Fibroblast of peridontal ligament (primary cell): ENCODE measurements at regions not wholly inside any gene's neighbourhood (a gene's known extent, or its start where the extent isn't known, plus 50 kb on each side); places are given as distances from the start of the nearest gene placed in this dataset.

ENCODE experiments used
- DNase-seq: peaks from one replicate; pipeline ENCODE4 v3.0.0-alpha.2; 2010; ENCODE audit errors: extremely low read depth

- no peak for DNase-seq
These were observed 171.3 kb downstream of the BLID start for GRCh38 chr11:121944556-121945230.

GRCh38 chr11:121938076-121938475 lies 177.9 kb downstream of the BLID start:
- DNase-seq = no peak

GRCh38 chr11:121936781-121937447 lies 179.1 kb downstream of the BLID start:
- peak; percentile 53 for DNase-seq

- no peak for DNase-seq
These were observed 179.6 kb downstream of the BLID start for GRCh38 chr11:121936370-121936769.

GRCh38 chr11:121933694-121934093 lies 182.3 kb downstream of the BLID start:
- DNase-seq = peak; percentile 57

GRCh38 chr11:121933294-121933693 lies 182.7 kb downstream of the BLID start:
- DNase-seq = no peak

- DNase-seq = no peak
These were observed 183.3 kb downstream of the BLID start for GRCh38 chr11:121932646-121933185.

- peak; percentile 29 for DNase-seq
These were observed 184.2 kb downstream of the BLID start for GRCh38 chr11:121931748-121932352.

- DNase-seq = no peak
These were observed 184.9 kb downstream of the BLID start for GRCh38 chr11:121931121-121931520.

- peak; percentile 50 for DNase-seq
These were observed 185.7 kb downstream of the BLID start for GRCh38 chr11:121930004-121930965.

GRCh38 chr11:121929581-121929980 lies 186.4 kb downstream of the BLID start:
- peak; percentile 34 for DNase-seq

- no peak for DNase-seq
These were observed 187.1 kb downstream of the BLID start for GRCh38 chr11:121928597-121929580.

- no peak for DNase-seq
These were observed 188.2 kb downstream of the BLID start for GRCh38 chr11:121927789-121928188.

- DNase-seq = no peak
These were observed 188.8 kb downstream of the BLID start for GRCh38 chr11:121927097-121927785.

GRCh38 chr11:121924191-121924590 lies 191.8 kb downstream of the BLID start:
- DNase-seq = no peak

- no peak for DNase-seq
These were observed 198.5 kb downstream of the BLID start for GRCh38 chr11:121917482-121917881.

GRCh38 chr11:121914508-121915059 lies 201.4 kb downstream of the BLID start:
- DNase-seq = no peak

- peak; percentile 66 for DNase-seq
These were observed 206.4 kb downstream of the BLID start for GRCh38 chr11:121909596-121909995.

- DNase-seq = no peak
These were observed 208.6 kb downstream of the BLID start for GRCh38 chr11:121907379-121907778.
